GM20000 (cell line): ENCODE measurements at regions not wholly inside any gene's neighbourhood (a gene's known extent, or its start where the extent isn't known, plus 50 kb on each side); places are given as distances from the start of the nearest gene placed in this dataset.
"Not testable (repeated sequence)": the region's sequence is repeated elsewhere in the genome, so short reads cannot be mapped to it uniquely, and the experiment has no call there.

ENCODE experiments used
- DNase-seq: peaks from one replicate; pipeline ENCODE4 v3.0.0; 2012; ENCODE audit warnings: low spot score
- CTCF ChIP-seq: IDR thresholded peaks from 2 replicates; pipeline ENCODE4 v1.5.1; 2012; ENCODE audit warnings: mild to moderate bottlenecking, control low read depth; ENCODE audit errors: extremely low read depth, missing control alignments

GRCh38 chr9:113738496-113738892 is 137.6 kb upstream of the ZNF618 start:
- no peak for DNase-seq
- TF ChIP-seq CTCF: no peak

GRCh38 chr9:113738893-113739604 is 137.1 kb upstream of the ZNF618 start:
- no peak for TF ChIP-seq CTCF
- DNase-seq: no peak

- DNase-seq: not testable (repeated sequence)
These were observed 136.3 kb upstream of the ZNF618 start for GRCh38 chr9:113739605-113740507.

- DNase-seq: not testable (repeated sequence)
These were observed 135.3 kb upstream of the ZNF618 start for GRCh38 chr9:113740508-113741500.

GRCh38 chr9:113741886-113742854 is 133.9 kb upstream of the ZNF618 start:
- DNase-seq: no peak
- no peak for TF ChIP-seq CTCF

GRCh38 chr9:113742878-113743277 is 133.2 kb upstream of the ZNF618 start:
- no peak for DNase-seq
- TF ChIP-seq CTCF: no peak

GRCh38 chr9:113746486-113746885 is 129.6 kb upstream of the ZNF618 start:
- no peak for DNase-seq
- TF ChIP-seq CTCF: no peak
